Upper lobe of left lung (tissue), 4 donors: ENCODE measurements at regions not wholly inside any gene's neighbourhood (a gene's known extent, or its start where the extent isn't known, plus 50 kb on each side); places are given as distances from the start of the nearest gene placed in this dataset.

Experiments used
- EP300 ChIP-seq, 4 donors: sonication (generic); formaldehyde crosslinking; IDR thresholded peaks; one replicate each; pipeline ENCODE4 v1.5.1; 2017; ENCODE audit warnings: antibody characterized with exemption in 4 of 4, control low read depth in 2 of 4
- POLR2A ChIP-seq, 4 donors: fragments of 450-650 bp; IDR thresholded peaks; one replicate each; pipeline ENCODE4 v1.5.1; 2016 to 2017; ENCODE audit warnings: antibody characterized with exemption in 4 of 4, mild to moderate bottlenecking in 2 of 4
- POLR2AphosphoS5 ChIP-seq, 2 donors: sonication (generic); formaldehyde crosslinking; IDR thresholded peaks; one replicate each; pipeline ENCODE4 v1.5.1; 2017; ENCODE audit warnings: antibody characterized with exemption in 2 of 2
- TF ChIP-seq, protein P1 (sequence below), 6 experiments: fragments of 450-650 bp in 4 of 6; fragments of 200-600 bp in 2 of 6; sonication (generic) in 2 of 6; IDR thresholded peaks; one replicate each; pipeline ENCODE4 v1.5.1; 2016 to 2019; ENCODE audit warnings: antibody characterized with exemption in 6 of 6

DNA sequence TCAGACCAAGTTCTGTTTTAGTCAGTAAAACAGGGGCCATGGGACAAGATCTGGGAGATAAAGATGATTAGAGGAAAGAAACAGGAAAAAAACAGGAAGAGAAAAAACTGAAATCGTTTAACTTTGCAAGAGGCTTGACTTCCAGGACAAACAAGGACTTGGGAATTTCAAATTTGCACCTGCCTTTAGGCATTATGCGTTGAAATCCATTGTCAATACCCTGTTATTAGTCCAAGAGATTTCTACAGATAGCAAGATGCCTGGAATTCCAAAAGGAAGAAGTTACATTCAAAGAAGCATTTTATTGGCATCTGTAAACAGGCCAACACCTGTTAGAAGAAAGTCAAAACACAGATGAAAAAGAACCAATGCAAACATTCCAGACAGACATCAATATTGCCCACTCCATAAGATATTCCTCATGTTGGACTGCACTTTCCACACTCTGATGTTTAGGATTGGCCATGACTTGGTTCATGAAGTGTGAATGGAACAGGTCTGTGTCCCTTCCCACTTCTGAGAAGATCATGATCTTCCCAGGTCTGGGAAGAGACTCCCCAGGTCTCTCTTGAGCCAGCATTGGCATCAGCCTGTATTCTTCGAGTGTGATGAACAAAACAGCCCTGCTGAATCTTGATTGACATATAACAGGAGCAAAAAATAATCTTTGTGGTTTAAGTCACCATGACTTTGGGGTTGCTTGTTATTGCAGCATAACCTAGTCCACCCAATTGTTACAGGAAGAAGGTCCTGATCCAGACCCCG lies 181.4 kb upstream of the FN1 start:
- no peak for TF ChIP-seq POLR2A (IDR thresholded peaks at IDR 0.05)
- TF ChIP-seq, protein P1, sequence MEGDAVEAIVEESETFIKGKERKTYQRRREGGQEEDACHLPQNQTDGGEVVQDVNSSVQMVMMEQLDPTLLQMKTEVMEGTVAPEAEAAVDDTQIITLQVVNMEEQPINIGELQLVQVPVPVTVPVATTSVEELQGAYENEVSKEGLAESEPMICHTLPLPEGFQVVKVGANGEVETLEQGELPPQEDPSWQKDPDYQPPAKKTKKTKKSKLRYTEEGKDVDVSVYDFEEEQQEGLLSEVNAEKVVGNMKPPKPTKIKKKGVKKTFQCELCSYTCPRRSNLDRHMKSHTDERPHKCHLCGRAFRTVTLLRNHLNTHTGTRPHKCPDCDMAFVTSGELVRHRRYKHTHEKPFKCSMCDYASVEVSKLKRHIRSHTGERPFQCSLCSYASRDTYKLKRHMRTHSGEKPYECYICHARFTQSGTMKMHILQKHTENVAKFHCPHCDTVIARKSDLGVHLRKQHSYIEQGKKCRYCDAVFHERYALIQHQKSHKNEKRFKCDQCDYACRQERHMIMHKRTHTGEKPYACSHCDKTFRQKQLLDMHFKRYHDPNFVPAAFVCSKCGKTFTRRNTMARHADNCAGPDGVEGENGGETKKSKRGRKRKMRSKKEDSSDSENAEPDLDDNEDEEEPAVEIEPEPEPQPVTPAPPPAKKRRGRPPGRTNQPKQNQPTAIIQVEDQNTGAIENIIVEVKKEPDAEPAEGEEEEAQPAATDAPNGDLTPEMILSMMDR (IDR thresholded peaks at IDR 0.05), result no peak
- TF ChIP-seq EP300 (IDR thresholded peaks at IDR 0.05), result no peak
- no peak for TF ChIP-seq POLR2AphosphoS5 (IDR thresholded peaks at IDR 0.05)
